IPS-18c (cell line): ENCODE measurements at regions not wholly inside any gene's neighbourhood (a gene's known extent, or its start where the extent isn't known, plus 50 kb on each side); places are given as distances from the start of the nearest gene placed in this dataset.

Experiments used
- H3K4me3 ChIP-seq: 2 replicates; pipeline ENCODE4 v1.7.0; 2013; ENCODE audit warnings: low read depth, mild to moderate bottlenecking, low read length, moderate library complexity; ENCODE audit not compliant: insufficient read depth
- H3K9me3 ChIP-seq: one replicate; pipeline ENCODE4 v1.6.1; 2013; ENCODE audit warnings: mild to moderate bottlenecking, low read length, moderate library complexity; ENCODE audit not compliant: control insufficient read depth, insufficient read depth

GRCh38 chr5:12460493-12461261 lies 556.4 kb upstream of the CTNND2 start:
- H3K4me3 ChIP-seq, result no peak overlapping the region
- no peaks in the 10 kb centered on the region for H3K9me3 ChIP-seq

DNA sequence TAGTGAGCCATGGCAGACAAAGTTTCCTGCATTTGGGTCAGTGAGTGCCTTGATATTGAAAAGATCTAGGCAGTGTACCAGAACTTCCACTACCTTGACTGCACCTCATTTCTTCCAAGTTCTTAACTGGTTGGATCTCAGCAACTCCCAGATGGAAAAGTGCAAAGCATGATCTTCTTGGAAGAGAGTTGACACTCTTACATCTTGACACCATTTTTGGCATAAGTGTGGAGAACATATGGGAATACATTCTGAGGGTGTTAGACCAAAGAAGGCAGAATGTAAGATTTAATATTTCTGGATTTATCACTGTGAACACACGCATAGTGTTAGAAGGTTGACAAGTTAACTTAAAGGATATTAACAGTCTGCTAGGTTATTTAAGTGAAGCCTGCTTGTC lies 555.1 kb upstream of the CTNND2 start:
- H3K9me3 ChIP-seq, result no peaks in the 10 kb centered on the region
- H3K4me3 ChIP-seq, result no peak overlapping the region

GRCh38 chr5:12419075-12419474 lies 514.8 kb upstream of the CTNND2 start:
- Histone ChIP-seq H3K4me3 (no peak overlapping the region), H3K9me3 (peaks cover 5% of the 10 kb centered on the region)

- Histone ChIP-seq H3K4me3 (no peak overlapping the region), H3K9me3 (no peaks in the 10 kb centered on the region)
Measured at GRCh38 chr5:12413585-12413984, 509.3 kb upstream of the CTNND2 start.

DNA sequence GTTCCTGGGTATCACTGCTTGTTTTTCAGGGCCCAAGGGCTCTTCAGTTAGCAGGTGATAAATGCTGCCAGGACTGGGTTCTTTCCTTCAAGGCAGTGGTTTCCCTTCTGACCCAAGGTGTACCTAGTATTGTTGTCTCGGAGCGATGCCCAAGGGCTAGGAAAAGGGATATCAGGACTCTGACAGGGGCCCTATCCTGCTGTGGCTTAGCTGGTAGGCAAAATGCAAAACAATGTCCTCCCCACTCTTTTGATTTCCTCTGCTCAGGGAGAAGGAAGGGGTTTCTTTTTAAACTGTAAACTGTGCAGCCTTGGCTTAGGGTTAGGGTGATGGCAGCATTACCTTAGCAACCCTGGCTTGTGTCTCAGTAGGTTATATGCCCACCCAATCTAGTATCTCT lies 508.8 kb upstream of the CTNND2 start:
- Histone ChIP-seq H3K4me3 (no peak overlapping the region), H3K9me3 (no peaks in the 10 kb centered on the region)

DNA sequence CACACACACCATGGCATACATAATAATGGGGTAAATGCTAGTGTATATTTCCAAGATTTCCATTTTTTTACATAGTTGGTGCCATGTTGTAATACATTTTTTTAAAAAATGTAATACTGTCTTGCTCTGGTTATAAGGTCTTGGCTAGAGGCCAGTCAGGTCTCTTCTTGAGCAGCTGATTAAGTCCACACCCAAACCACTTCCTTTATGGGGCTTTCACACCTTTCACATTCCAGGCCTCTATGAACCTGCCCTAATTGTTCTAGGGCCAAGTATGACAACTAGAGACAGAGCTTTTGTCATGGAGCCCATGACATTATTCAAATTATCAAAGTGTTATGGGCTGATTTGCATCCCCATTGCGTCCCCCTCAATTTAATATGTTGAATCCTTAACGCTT lies 495.6 kb upstream of the CTNND2 start:
- no peaks in the 10 kb centered on the region for H3K9me3 ChIP-seq
- no peak overlapping the region for H3K4me3 ChIP-seq

DNA sequence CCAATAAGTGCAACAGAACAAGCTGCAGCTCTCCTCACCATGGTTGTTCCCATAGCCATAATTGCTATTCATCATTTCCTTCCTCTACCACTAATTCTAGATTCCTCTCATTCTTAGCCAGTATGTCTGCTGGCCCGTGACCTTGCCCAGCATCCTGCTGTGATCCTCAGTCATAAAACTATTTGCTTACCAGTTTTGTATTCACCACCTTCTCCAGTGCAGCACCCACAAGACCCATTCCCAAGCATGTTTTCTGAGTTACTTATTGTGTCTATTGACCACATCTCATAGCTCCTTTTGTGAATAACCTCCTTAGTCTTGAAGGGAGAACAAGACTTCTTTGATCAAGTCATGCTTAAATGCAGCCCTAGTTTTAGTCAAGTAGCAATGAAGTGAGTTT lies 488.0 kb upstream of the CTNND2 start:
- Histone ChIP-seq H3K4me3 (no peak overlapping the region), H3K9me3 (no peaks in the 10 kb centered on the region)

- H3K9me3 ChIP-seq, result no peaks in the 10 kb centered on the region
- H3K4me3 ChIP-seq, result no peak overlapping the region
Measured at GRCh38 chr5:12385095-12385494, 480.8 kb upstream of the CTNND2 start.

DNA sequence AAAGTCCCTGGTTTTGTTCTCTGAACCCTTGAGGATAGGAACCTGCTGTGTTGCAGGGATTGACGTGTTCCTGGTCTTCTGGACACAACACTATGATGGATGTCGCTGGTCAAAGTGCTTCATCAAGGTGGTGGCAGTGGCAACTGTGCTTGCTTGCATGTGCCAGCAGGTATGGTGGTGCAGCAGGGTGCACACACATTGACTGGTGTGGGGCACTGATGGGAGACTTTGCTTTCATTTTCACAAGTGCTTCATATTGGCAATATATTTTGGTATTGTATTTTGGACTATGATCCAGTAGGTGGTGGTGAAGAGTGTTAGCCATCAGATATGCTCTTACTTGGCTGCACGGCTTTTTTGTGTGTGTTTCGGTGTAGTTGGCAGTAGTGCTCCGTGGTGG lies 479.8 kb upstream of the CTNND2 start:
- Histone ChIP-seq H3K9me3 (no peaks in the 10 kb centered on the region), H3K4me3 (no peak overlapping the region)

DNA sequence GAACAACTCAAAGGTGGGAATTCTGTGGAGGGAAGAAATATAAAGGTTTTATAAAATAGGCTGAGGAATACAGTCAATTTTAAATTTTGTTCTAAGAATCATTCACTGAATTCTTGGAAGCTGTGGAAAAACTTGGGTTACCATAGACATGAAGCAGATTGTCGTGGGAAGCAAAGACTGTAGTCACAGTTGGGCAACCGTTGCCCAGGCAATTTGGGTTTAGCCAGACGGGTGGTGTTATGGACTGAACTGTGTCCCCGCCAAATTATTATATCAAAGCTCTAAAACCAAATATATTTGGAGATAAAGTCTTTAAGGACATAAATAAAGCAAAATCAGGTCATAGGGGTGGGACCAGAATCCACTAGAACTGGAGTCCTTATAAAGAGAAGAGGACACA lies 463.7 kb upstream of the CTNND2 start:
- Histone ChIP-seq H3K4me3 (no peak overlapping the region), H3K9me3 (no peaks in the 10 kb centered on the region)

GRCh38 chr5:12360218-12360617 lies 456.0 kb upstream of the CTNND2 start:
- Histone ChIP-seq H3K4me3 (no peak overlapping the region), H3K9me3 (no peaks in the 10 kb centered on the region)

- H3K9me3 ChIP-seq, result no peaks in the 10 kb centered on the region
- H3K4me3 ChIP-seq, result no peak overlapping the region
Measured at GRCh38 chr5:12358371-12359090, 454.3 kb upstream of the CTNND2 start.

GRCh38 chr5:12357626-12358025 lies 453.4 kb upstream of the CTNND2 start:
- Histone ChIP-seq H3K9me3 (no peaks in the 10 kb centered on the region), H3K4me3 (no peak overlapping the region)

DNA sequence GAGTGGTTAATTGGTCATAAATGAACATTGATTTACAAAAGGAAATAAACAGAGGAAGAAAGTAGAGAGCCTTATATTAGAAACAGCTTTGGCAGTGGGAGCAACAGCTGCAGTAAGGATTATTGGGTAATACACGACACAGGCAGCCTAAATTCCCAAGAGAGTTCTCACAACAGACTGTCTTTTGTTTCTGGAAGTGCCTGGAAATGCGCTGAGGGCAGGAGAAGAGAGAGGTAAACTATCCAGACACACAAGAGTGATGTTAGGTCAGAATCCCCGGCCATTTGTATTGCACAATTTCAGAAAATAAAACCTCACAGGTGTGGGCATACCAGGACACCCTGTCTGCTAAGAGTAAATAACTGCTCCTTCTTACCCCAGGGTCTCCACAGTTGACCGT lies 450.4 kb upstream of the CTNND2 start:
- Histone ChIP-seq H3K9me3 (no peaks in the 10 kb centered on the region), H3K4me3 (no peak overlapping the region)

DNA sequence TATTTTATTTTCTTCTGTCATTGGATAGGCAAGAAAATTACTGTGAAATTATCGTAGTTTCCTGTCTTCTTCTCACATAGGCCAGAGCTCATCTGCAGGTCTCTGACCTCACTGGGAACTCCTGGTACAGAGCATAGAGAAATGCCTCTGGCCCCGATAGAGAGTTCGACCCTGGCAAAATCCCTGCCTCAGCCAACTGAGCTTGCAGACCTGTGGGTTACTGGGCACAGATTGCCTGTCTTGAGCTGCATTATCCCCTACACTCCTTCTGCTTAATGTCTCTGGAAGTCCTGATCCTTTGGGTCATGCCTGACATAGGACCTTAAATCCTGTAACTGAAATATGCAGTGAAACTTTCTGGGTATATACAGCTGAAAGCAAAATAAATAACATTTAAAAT lies 439.3 kb upstream of the CTNND2 start:
- Histone ChIP-seq H3K9me3 (peaks cover 6% of the 10 kb centered on the region), H3K4me3 (no peak overlapping the region)

GRCh38 chr5:12335938-12336337 lies 431.7 kb upstream of the CTNND2 start:
- H3K9me3 ChIP-seq, result no peaks in the 10 kb centered on the region
- no peak overlapping the region for H3K4me3 ChIP-seq

- no peaks in the 10 kb centered on the region for H3K9me3 ChIP-seq
- no peak overlapping the region for H3K4me3 ChIP-seq
Measured at GRCh38 chr5:12332480-12332879, 428.2 kb upstream of the CTNND2 start.

DNA sequence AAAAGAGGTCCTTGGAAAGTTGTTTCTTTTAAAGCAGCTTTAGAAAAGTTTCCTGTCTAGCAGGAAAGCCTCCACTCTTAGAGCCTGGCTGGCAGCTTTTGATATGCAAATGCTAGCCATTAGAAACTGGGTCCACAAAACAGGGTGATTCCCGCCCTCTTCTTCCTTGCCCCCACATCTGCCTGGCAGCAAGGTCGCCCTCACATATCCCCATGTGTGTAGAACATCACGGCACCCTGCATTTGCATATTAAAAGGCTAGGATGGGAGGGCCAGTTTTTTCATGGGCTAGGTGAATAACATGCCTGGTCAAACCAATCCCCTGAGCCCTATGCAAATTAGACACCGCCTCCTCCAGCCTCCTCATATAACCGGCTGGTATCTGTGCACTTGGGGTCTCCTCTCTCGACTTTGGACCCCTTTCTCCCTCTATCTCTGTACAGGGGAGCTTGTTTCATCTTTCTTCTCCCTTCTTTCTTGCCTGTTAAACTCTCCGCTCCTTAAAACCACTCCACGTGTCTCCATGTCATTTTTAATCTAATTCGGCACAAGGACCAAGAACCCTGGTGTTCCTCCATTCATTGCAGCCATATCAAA lies 426.8 kb upstream of the CTNND2 start:
- H3K9me3 ChIP-seq, result no peaks in the 10 kb centered on the region
- no peak overlapping the region for H3K4me3 ChIP-seq
